ENCODE measurements at regions not wholly inside any gene's neighbourhood (a gene's known extent, or its start where the extent isn't known, plus 50 kb on each side); places are given as distances from the start of the nearest gene placed in this dataset.

DNA sequence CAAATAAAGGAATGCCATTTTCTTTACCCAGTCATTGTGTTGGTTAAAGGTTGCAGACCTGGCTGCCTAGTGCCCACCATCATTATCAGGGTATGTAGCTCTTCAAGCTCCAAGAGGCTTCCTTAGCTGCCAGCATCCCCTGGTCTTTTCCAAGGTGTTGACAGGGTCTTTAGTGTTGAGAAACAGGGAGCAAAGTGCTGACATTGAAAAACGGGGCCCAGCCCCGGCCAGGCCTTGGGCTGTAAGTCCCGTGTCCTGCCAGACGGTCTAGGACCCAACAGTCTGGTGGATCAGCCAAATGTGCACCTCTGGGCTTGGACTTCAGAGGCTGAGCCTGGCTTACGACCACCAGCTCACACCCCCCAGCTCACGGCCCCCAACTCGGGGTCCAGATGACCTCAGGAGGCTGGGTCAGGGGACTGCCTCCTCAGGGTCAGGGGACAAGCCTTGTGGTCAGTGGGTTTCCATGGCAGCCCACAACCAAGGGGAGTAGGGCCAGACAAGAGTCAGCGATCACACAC lies 114.4 kb upstream of the MLN start:
- Mint-ChIP-seq H3K4me3 (no peak overlapping the region), H3K27me3 (peaks cover 14% of the 10 kb centered on the region), H3K4me1 (ENCODE audit: unreplicated experiment) (no peaks in the 10 kb centered on the region), H3K9me3 (no peaks in the 10 kb centered on the region), H3K36me3 (no peaks in the 10 kb centered on the region), H3K27ac (no peak overlapping the region)
- no peak for DNase-seq (ENCODE audit: extremely low spot score, unreplicated experiment)
- no peak for TF ChIP-seq CTCF (conservative IDR thresholded peaks at IDR 0.05)

DNA sequence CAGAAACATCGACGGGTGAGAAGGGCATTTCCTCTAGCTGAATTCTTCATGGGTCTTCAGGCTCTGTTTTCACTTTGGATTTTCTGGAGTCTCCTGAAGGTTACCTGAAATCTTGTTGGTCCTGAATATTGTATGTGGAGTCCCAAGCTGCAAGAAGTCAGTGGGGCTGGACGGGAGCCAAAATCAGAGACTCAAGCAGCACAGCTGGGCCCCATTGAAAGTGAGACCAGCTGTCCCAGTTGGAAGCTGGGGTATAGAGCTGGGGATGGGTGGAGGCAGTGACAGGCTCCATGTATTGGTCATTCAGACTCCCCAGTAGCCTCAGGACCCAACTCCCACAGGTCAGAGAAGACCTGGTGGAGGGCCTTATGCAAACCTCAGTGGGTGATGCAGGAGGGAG lies 111.3 kb upstream of the MLN start:
- H3K4me1 Mint-ChIP-seq (ENCODE audit: unreplicated experiment): peaks cover 3% of the 10 kb centered on the region
- H3K27me3 Mint-ChIP-seq: peaks cover 18% of the 10 kb centered on the region
- TF ChIP-seq CTCF (conservative IDR thresholded peaks at IDR 0.05): no peak
- H3K4me3 Mint-ChIP-seq: no peak overlapping the region
- no peak for DNase-seq (ENCODE audit: extremely low spot score, unreplicated experiment)
- no peaks in the 10 kb centered on the region for H3K36me3 Mint-ChIP-seq
- H3K27ac Mint-ChIP-seq: no peak overlapping the region
- no peaks in the 10 kb centered on the region for H3K9me3 Mint-ChIP-seq

- no peak for DNase-seq (ENCODE audit: extremely low spot score, unreplicated experiment)
- H3K27ac Mint-ChIP-seq: no peak overlapping the region
- TF ChIP-seq CTCF (conservative IDR thresholded peaks at IDR 0.05): no peak
- no peaks in the 10 kb centered on the region for H3K36me3 Mint-ChIP-seq
- peaks cover 18% of the 10 kb centered on the region for H3K27me3 Mint-ChIP-seq
- H3K4me1 Mint-ChIP-seq (ENCODE audit: unreplicated experiment): peaks cover 8% of the 10 kb centered on the region
- no peak overlapping the region for H3K4me3 Mint-ChIP-seq
- no peaks in the 10 kb centered on the region for H3K9me3 Mint-ChIP-seq
Observed at GRCh38 chr6:33914645-33915044, 110.8 kb upstream of the MLN start.

DNA sequence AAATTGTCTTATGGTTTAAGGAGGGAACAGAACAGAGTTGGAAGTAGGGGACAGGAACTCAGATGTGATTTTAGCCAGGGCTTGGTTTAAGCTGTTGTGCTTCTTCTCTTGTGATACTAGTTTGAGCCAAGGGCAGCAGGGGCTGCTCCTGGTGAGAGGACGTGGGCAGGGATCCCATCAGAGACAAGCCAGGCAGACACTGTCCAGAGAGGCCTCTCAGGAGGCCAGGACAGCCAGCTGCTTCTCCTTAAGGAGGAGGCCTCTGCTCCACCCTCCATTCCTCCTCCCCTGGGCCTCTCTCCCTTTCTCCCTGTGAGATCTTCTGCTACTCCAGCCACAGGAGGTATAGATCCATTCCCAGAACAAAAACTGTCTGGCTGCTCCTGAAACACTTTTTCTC lies 108.4 kb upstream of the MLN start:
- no peak for TF ChIP-seq CTCF (conservative IDR thresholded peaks at IDR 0.05)
- H3K27me3 Mint-ChIP-seq: peaks cover 17% of the 10 kb centered on the region
- H3K9me3 Mint-ChIP-seq: no peaks in the 10 kb centered on the region
- H3K36me3 Mint-ChIP-seq: no peaks in the 10 kb centered on the region
- H3K27ac Mint-ChIP-seq: no peak overlapping the region
- no peak overlapping the region for H3K4me3 Mint-ChIP-seq
- no peak for DNase-seq (ENCODE audit: extremely low spot score, unreplicated experiment)
- peaks cover 21% of the 10 kb centered on the region for H3K4me1 Mint-ChIP-seq (ENCODE audit: unreplicated experiment)

- TF ChIP-seq CTCF (conservative IDR thresholded peaks at IDR 0.05): no peak
- Mint-ChIP-seq H3K27ac (no peak overlapping the region), H3K9me3 (no peaks in the 10 kb centered on the region), H3K27me3 (peaks cover 16% of the 10 kb centered on the region), H3K4me1 (ENCODE audit: unreplicated experiment) (peaks cover 25% of the 10 kb centered on the region), H3K4me3 (no peak overlapping the region), H3K36me3 (no peaks in the 10 kb centered on the region)
- no peak for DNase-seq (ENCODE audit: extremely low spot score, unreplicated experiment)
Observed at GRCh38 chr6:33911488-33911887, 107.7 kb upstream of the MLN start.

DNA sequence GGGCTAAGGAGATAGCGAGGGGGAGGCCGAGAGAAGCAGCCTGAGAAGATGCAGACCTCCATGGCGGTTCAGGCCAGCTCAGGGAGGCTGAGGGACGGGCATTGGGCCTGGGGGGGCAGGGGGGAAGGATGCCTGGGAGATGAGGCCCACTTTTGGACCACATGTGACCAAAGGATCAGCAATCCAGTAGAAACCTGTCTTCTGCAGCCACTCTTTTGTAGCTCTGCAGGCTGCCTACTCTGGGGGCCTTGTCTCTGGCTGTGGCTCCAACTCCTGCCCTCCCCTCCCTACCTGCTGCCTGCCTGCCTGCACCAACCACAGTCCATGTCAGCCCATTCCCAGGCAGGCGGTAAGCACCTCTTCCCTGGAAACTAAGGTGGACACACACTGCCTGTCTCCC lies 106.8 kb upstream of the MLN start:
- Mint-ChIP-seq H3K36me3 (no peaks in the 10 kb centered on the region), H3K9me3 (no peaks in the 10 kb centered on the region), H3K4me1 (ENCODE audit: unreplicated experiment) (peaks cover 31% of the 10 kb centered on the region), H3K27me3 (peaks cover 15% of the 10 kb centered on the region), H3K4me3 (no peak overlapping the region), H3K27ac (no peak overlapping the region)
- no peak for DNase-seq (ENCODE audit: extremely low spot score, unreplicated experiment)
- no peak for TF ChIP-seq CTCF (conservative IDR thresholded peaks at IDR 0.05)
